GM23338 (cell line): ENCODE measurements at regions not wholly inside any gene's neighbourhood (a gene's known extent, or its start where the extent isn't known, plus 50 kb on each side); places are given as distances from the start of the nearest gene placed in this dataset.

Experiments used
- CTCF ChIP-seq, 2 experiments: fragments of 200-600 bp in 1 of 2; sonication (generic) in 1 of 2; conservative IDR thresholded peaks; 2 replicates each; pipeline versions ENCODE4 v1.5.1 to v1.6.1; 2016 to 2017; ENCODE audit warnings: antibody characterized with exemption in 2 of 2, low read depth in 2 of 2, mild to moderate bottlenecking in 2 of 2, moderate library complexity in 1 of 2
- REST ChIP-seq: IDR thresholded peaks from one replicate; pipeline ENCODE4 v1.6.1; 2018; ENCODE audit warnings: antibody characterized with exemption; ENCODE audit not compliant: unreplicated experiment
- STAT1 ChIP-seq: IDR thresholded peaks from one replicate; pipeline ENCODE4 v1.6.1; 2016; ENCODE audit warnings: antibody characterized with exemption; ENCODE audit not compliant: unreplicated experiment
- ZNF462 ChIP-seq: fragments of 250-450 bp; sonication (Bioruptor Pico); IDR thresholded peaks from 2 replicates; pipeline ENCODE4 v1.5.0; 2020; ENCODE audit warnings: mild to moderate bottlenecking, moderate library complexity

- TF ChIP-seq ZNF462 (CRISPR knock-in tag) (no peak), STAT1 (no peak), CTCF (conservative IDR thresholded peaks at IDR 0.05; ENCODE audit: low read depth in 2 of 2) (no peak), REST (no peak)
These were observed 138.6 kb downstream of the CEMIP2 start (continued) for GRCh38 chr9:71629578-71630215.
